ENCODE measurements at regions not wholly inside any gene's neighbourhood (a gene's known extent, or its start where the extent isn't known, plus 50 kb on each side); places are given as distances from the start of the nearest gene placed in this dataset.
"Not testable (repeated sequence)": the region's sequence is repeated elsewhere in the genome, so short reads cannot be mapped to it uniquely, and the experiment has no call there.

DNA sequence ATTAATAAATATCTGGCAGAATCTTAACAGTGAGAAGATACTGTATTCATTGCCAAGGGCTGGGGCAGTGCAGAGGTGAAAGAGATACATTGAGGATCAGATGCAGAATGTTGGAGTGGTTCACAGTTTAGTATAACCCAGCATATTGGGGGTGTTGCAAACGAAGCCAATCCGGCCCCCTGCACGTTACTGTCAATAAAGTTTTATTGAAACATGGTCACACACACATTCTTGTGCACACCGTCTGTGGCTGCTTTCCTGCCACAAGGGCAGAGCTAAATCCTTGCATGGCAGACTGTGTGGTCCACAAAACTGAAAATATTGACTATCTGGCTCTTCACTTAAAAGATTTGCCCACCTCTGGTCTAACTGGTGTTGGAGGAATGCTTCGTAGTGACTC is 119.7 kb downstream of the SHOX start:
- no peak for DNase-seq (ENCODE audit: low read depth, low spot score)

DNA sequence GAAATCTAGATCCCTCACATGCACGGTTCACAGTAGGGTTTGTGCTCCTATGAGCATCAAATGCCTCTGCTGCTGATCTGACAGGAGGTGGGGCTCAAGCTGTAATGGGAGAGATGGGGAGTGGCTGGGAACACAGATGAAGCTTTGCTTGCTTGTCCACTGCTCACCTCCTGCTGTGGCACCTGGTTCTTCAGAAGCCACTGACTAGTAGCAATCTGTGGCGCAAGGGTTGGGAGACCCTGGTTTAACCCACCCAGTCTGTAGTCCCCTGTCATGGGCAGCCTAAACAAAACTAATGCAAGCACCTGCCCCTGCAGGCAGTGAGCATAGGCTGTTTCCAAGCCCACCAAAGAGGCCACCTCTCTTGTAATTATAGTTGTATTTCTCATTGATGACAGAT is 116.6 kb downstream of the SHOX start:
- no peak for DNase-seq (ENCODE audit: low read depth, low spot score)

- DNase-seq (ENCODE audit: low read depth, low spot score): no peak
Observed at GRCh38 chrX:739611-740010, 109.0 kb downstream of the SHOX start.

- DNase-seq (ENCODE audit: low read depth, low spot score): not testable (repeated sequence)
Observed at GRCh38 chrX:737021-737420, 106.4 kb downstream of the SHOX start.

DNA sequence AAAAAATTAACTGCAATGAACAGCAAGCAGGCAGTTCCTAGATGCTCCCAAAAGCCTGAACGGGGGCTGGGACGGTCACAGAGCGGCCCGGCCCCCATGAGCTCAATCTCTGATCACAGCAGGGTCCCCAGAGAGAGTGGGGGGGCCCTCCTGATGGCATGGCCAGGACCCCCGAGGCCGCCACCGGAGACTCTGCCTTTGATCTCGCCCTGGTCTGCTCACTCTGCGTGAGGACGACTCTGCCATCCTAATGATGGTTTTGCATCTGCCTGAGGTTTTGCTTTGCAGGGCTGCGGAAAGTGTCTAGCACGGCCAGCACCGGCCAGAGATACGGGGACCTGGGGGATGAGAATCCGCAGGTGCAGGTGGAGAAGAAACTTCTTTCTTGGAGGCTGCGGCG is 103.8 kb downstream of the SHOX start:
- DNase-seq (ENCODE audit: low read depth, low spot score): no peak

DNA sequence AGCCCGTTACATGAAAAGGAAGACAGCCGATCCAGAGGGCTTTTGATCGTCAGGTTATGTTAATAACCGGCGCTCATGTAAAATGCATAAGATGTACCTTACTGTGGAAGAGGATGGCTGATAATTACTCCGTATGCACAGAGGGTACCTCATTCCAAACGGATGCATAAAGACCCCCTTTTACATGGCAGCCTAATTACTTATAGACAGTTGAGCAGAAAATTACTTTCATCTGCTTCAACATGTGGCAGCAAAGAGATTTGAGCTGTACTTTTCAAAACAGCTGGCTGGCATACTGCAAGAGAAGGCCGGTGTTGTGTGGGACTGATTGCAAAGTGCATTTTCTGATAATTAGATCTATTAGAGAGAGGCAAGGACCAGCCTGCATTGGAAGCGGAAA is 103.4 kb downstream of the SHOX start:
- DNase-seq (ENCODE audit: low read depth, low spot score): no peak

DNA sequence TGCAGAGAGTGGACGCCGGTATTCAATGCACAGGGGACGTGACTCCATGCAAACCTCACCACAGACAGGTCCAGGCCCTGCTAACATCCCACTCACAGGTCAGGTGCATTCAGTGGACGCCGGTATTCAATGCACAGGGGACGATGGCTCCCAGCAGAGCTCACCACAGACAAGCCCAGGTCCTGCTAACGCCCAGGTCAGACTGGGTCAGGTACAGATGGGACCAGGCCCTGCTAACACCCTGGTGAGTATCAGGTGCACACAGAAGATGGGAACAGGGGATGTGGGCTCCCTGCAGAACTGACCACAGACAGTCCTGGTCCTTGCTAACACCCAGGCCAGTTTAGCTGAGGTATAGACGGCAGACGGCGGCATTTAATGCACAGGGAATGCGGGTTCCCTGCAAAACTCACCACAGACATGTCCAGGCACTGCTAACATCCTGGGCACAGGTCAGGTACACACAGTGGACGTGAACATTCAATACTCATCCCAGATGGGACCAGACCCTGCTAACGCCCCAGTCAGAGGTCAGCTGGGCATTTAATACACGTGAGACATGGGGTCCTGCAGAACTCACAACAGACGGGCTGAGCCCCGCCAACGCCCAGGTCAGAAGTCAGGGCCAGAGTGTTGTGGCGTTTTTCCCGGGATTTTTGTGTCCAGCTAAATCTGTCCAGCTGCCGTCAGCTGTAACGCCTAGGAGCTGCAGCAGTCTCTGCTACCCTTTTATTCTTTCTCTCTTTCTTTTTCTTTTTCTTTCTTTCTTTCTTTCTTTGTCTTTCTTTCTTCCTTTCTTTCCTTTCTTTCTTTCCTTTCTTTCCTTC is 99.2 kb downstream of the SHOX start:
- no peak for DNase-seq (ENCODE audit: low read depth, low spot score)

DNA sequence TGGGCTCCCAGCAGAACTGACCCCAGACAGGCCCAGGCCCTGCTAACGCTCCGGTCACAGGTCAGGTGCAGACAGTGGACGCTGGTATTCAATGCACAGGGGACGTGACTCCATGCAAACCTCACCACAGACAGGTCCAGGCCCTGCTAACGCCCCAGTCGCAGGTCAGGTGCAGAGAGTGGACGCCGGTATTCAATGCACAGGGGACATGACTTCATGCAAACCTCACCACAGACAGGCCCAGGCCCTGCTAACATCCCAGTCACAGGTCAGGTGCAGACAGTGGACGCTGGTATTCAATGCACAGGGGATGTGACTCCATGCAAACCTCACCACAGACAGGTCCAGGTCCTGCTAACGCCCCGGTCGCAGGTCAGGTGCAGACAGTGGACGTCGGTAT is 98.5 kb downstream of the SHOX start:
- not testable (repeated sequence) for DNase-seq (ENCODE audit: low read depth, low spot score)

DNA sequence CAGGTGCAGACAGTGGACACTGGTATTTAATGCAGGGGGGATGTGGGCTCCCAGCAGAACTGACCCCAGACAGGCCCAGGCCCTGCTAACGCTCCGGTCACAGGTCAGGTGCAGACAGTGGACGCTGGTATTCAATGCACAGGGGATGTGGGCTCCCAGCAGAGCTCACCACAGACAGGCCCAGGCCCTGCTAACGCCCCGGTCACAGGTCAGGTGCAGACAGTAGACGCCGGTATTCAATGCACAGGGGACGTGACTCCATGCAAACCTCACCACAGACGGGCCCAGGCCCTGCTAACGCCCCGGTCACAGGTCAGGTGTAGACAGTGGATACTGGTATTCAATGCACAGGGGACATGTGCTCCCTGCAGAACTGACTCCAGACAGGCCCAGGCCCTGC is 98.0 kb downstream of the SHOX start:
- DNase-seq (ENCODE audit: low read depth, low spot score): not testable (repeated sequence)

DNA sequence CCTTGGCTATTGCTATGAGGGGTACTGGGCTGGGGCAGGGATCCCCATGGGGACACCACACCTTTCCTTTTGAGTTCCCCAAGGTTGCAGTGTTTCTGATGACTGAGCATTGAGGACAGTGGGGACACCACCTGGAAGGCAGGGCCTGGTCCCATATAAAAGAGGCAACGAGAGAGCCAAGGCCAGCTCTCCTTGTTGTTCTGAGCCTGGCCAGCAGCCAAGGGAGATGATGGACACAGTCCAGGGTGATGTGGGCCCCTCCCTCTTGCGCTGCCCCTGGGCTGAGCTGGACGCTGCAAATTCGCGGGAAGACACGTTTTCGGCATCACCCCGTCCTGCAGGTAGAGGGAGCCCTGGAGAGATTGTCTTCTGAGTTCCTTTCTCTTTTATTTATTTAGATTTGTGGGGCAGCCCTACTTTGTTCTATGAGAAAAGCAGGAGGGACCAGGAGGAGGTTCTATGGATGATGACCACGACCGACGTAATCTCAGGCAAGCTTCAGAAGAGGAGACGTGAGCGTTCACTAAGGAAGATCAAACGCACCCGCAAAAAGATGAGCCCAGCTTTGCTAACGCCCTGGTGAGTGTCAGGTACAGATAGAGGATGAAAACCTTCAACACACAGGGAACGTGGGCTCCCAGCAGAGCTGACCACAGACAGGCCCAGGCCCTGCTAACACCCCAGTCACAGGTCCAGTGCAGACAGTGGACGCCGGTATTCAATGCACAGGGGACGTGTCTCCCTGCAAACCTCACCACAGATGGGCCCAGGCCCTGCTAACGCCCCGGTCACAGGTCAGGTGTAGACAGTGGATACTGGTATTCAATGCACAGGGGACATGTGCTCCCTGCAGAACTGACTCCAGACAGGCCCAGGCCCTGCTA is 97.4 kb downstream of the SHOX start:
- DNase-seq (ENCODE audit: low read depth, low spot score): no peak

GRCh38 chrX:725971-726370 is 95.4 kb downstream of the SHOX start:
- no peak for DNase-seq (ENCODE audit: low read depth, low spot score)

DNA sequence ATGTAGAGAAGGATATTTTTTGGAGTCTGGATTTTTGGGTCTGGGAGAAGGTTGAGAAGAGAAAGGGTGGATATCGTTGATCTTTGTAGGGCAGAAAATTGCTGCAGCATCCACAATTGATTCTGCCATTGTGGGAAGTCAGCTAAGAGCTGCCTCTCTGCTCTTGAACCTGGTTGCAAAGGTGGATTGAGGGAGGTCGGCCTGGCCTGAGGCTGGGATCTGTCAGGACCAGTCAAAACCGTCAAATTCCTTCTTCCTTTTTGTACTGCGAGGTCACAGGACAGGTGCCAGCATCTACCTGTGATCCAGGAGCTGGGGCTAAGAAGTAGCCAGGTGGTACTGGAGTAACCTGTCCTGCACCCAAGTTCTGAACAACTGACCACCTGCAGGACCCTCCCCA is 93.7 kb downstream of the SHOX start:
- no peak for DNase-seq (ENCODE audit: low read depth, low spot score)

GRCh38 chrX:723781-724180 is 93.2 kb downstream of the SHOX start:
- DNase-seq (ENCODE audit: low read depth, low spot score): no peak

GRCh38 chrX:721354-721753 is 90.8 kb downstream of the SHOX start:
- DNase-seq (ENCODE audit: low read depth, low spot score): no peak

- no peak for DNase-seq (ENCODE audit: low read depth, low spot score)
Observed at GRCh38 chrX:720825-721224, 90.2 kb downstream of the SHOX start.

GRCh38 chrX:720250-720649 is 89.7 kb downstream of the SHOX start:
- DNase-seq (ENCODE audit: low read depth, low spot score): no peak

DNA sequence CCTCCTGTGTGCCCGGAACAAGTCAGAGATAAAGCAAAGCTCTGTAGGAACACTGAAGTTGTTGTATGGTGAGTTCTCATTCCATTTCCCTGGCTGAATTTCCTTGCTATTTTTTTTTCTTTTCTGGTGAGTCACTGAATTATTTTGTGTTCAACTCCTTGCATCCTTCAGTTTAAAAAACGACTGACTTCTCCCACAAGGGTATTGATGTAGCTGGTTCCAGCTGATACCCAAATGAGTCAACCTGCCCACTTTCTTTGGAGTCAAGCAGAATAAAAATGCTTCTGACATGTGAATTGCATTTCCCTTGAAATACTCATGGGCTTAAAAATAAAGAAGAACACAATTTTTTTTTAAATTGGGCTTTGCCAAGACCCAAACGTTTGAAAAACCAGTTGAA is 85.5 kb downstream of the SHOX start:
- DNase-seq (ENCODE audit: low read depth, low spot score): no peak

- DNase-seq (ENCODE audit: low read depth, low spot score): no peak
Observed at GRCh38 chrX:714131-714530, 83.5 kb downstream of the SHOX start.
